Esophagus muscularis mucosa (tissue), 4 donors: ENCODE measurements at regions not wholly inside any gene's neighbourhood (a gene's known extent, or its start where the extent isn't known, plus 50 kb on each side); places are given as distances from the start of the nearest gene placed in this dataset.

Experiments used
- DNase-seq: peaks from one replicate; pipeline ENCODE4 v3.0.0-alpha.2; 2017; ENCODE audit errors: extremely low spot score
- H3K27ac ChIP-seq, 4 donors: fragments of 200-600 bp; sonication (generic); replicated peaks in 1 of 4; 1 replicate in 3 of 4; 2 replicates in 1 of 4; pipeline ENCODE4 v1.5.1; 2016 to 2019; ENCODE audit warnings: mild to moderate bottlenecking in 1 of 4
- H3K27me3 ChIP-seq, 4 donors: fragments of 200-600 bp; sonication (generic); one replicate each; pipeline versions ENCODE4 v1.5.1 to v1.6.0; 2016 to 2019
- H3K36me3 ChIP-seq, 4 donors: fragments of 200-600 bp; sonication (generic); one replicate each; pipeline ENCODE4 v1.5.1; 2016 to 2019
- H3K4me1 ChIP-seq, 4 donors: fragments of 200-600 bp; sonication (generic); one replicate each; pipeline ENCODE4 v1.5.1; 2016 to 2019
- H3K4me3 ChIP-seq, 4 donors: fragments of 200-600 bp; sonication (generic); 1 replicate in 2 of 4; 2 replicates in 2 of 4; pipeline ENCODE4 v1.5.1; 2016 to 2019; ENCODE audit warnings: mild to moderate bottlenecking in 4 of 4, moderate library complexity in 1 of 4
- H3K9me3 ChIP-seq, 4 donors: fragments of 200-600 bp; sonication (generic); 1 replicate in 3 of 4; 2 replicates in 1 of 4; pipeline ENCODE4 v1.5.1; 2016 to 2019
- EP300 ChIP-seq: sonication (generic); formaldehyde crosslinking; IDR thresholded peaks from one replicate; pipeline ENCODE4 v1.6.1; 2017; ENCODE audit warnings: antibody characterized with exemption
- POLR2A ChIP-seq: fragments of 450-650 bp; IDR thresholded peaks from one replicate; pipeline ENCODE4 v1.6.1; 2017; ENCODE audit warnings: antibody characterized with exemption, moderate library complexity, mild to moderate bottlenecking, low read depth
- POLR2AphosphoS5 ChIP-seq, 2 donors: sonication (generic); formaldehyde crosslinking; IDR thresholded peaks; one replicate each; pipeline ENCODE4 v1.6.1; 2017; ENCODE audit warnings: antibody characterized with exemption in 2 of 2
- WGBS: methylation state at CpG from one replicate; pipeline ENCODE4 v1.1.5; 2018; 5-methylcytosine and 5-hydroxymethylcytosine counted together
- intact Hi-C: fragments of 100-400 bp; cut with DNase I; formaldehyde crosslinking; loops from one replicate; pipeline ENCODE4 v1.15.1; 2023
- TF ChIP-seq, protein P1 (sequence below), 3 experiments: fragments of 200-600 bp in 2 of 3; fragments of 450-650 bp in 1 of 3; sonication (generic) in 2 of 3; IDR thresholded peaks; one replicate each; pipeline ENCODE4 v1.5.1; 2017 to 2019; ENCODE audit warnings: antibody characterized with exemption in 3 of 3, mild to moderate bottlenecking in 2 of 3, moderate library complexity in 1 of 3

GRCh38 chr22:49112661-49113626, 714.7 kb downstream of the BRD1 start:
- H3K9me3 ChIP-seq, result no peaks in the 10 kb centered on the region
- WGBS, result 85% methylated on average over 14 of the region's 16 CpGs
- H3K36me3 ChIP-seq, result no peaks in the 10 kb centered on the region
- H3K4me1 ChIP-seq, result no peaks in the 10 kb centered on the region
- DNase-seq, result no peak
- no peak overlapping the region for H3K27ac ChIP-seq
- H3K4me3 ChIP-seq, result no peak overlapping the region
- H3K27me3 ChIP-seq, result peaks cover 0 to 54% (median 0%) of the 10 kb centered on the region in 4 donors
- TF ChIP-seq EP300, result no peak
- TF ChIP-seq POLR2AphosphoS5 (IDR thresholded peaks at IDR 0.05), result no peak
- TF ChIP-seq, protein P1, sequence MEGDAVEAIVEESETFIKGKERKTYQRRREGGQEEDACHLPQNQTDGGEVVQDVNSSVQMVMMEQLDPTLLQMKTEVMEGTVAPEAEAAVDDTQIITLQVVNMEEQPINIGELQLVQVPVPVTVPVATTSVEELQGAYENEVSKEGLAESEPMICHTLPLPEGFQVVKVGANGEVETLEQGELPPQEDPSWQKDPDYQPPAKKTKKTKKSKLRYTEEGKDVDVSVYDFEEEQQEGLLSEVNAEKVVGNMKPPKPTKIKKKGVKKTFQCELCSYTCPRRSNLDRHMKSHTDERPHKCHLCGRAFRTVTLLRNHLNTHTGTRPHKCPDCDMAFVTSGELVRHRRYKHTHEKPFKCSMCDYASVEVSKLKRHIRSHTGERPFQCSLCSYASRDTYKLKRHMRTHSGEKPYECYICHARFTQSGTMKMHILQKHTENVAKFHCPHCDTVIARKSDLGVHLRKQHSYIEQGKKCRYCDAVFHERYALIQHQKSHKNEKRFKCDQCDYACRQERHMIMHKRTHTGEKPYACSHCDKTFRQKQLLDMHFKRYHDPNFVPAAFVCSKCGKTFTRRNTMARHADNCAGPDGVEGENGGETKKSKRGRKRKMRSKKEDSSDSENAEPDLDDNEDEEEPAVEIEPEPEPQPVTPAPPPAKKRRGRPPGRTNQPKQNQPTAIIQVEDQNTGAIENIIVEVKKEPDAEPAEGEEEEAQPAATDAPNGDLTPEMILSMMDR (IDR thresholded peaks at IDR 0.05), result no peak
- TF ChIP-seq POLR2A, result no peak
- intact Hi-C loops, result no loop called here

GRCh38 chr22:49112176-49112575, 715.5 kb downstream of the BRD1 start:
- Histone ChIP-seq H3K27me3 (peaks cover 0 to 62% (median 0%) of the 10 kb centered on the region in 4 donors), H3K4me3 (no peak overlapping the region), H3K9me3 (no peaks in the 10 kb centered on the region), H3K4me1 (no peaks in the 10 kb centered on the region), H3K36me3 (no peaks in the 10 kb centered on the region), H3K27ac (no peak overlapping the region)
- 89% methylated on average over 15 of the region's 15 CpGs for WGBS
- no peak for DNase-seq
- intact Hi-C loops, result no loop called here
- TF ChIP-seq POLR2AphosphoS5 (IDR thresholded peaks at IDR 0.05), result no peak

DNA sequence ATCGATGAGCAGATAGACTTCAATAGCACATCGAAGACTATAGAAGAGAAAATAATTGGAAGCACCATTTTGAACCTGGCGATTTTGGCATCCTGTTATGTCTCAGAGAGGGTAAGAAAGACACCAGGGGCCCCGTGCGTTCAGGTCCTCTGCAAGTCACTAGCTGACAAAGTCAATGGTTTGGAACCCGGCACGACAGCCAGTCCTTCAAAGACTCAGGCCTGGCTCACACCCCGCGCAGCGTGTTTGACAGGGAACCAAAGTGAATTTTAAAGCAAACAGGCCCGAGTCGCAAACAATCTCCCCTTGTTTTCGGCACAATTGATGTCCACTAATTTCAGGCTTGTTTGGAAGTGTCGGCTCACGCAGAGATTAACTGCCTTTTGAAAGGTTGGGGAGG, 716.6 kb downstream of the BRD1 start:
- peaks cover 0 to 69% (median 0%) of the 10 kb centered on the region in 4 donors for H3K27me3 ChIP-seq
- 85% methylated on average over 15 of the region's 15 CpGs for WGBS
- no peaks in the 10 kb centered on the region for H3K36me3 ChIP-seq
- no peak for DNase-seq
- H3K9me3 ChIP-seq, result no peaks in the 10 kb centered on the region
- no peaks in the 10 kb centered on the region for H3K4me1 ChIP-seq
- no peak for TF ChIP-seq POLR2AphosphoS5 (IDR thresholded peaks at IDR 0.05)
- TF ChIP-seq EP300, result no peak
- TF ChIP-seq, protein P1 (IDR thresholded peaks at IDR 0.05), result no peak
- no peak for TF ChIP-seq POLR2A
- H3K4me3 ChIP-seq, result no peak overlapping the region
- intact Hi-C loops, result no loop called here
- no peak overlapping the region for H3K27ac ChIP-seq

DNA sequence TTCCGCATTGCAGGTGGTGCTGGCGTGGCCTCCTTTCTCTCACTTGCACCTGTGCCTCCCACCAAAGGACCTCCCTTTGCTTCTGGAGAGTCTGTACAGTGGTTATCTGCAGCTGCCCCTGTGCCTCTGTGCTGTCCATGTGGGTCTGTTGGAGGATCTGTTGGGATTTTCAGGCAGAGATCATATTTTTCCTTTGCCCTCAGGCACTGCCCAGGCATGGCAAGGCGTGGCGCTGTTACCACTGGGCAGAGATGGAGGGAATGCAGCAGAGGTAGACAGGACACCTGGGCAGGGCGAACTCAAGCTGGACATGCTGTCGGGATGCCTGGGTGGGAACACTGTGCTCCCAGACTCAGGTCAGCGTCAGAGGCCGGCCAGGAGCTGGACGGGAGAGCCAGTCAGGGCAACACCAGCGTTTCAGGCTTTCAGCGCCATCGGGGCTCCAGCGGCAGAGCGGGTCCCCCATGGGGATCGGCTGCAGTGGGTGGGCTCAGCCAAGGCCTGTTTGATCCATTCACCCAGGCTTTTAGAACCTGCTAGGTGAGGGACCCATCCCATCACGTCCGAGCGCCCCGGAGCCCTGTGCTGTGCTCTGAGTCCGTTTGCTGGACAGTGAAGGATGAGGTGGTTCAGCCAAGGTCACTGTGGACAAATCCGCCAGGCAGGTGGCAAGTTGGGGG, 718.9 kb downstream of the BRD1 start:
- Histone ChIP-seq H3K4me3 (no peak overlapping the region), H3K9me3 (no peaks in the 10 kb centered on the region), H3K27ac (no peak overlapping the region), H3K36me3 (no peaks in the 10 kb centered on the region), H3K27me3 (peaks cover 0 to 90% (median 0%) of the 10 kb centered on the region in 4 donors), H3K4me1 (no peaks in the 10 kb centered on the region)
- intact Hi-C loops, result no loop called here
- DNase-seq, result no peak
- WGBS, result 44% methylated on average over 8 of the region's 21 CpGs
- TF ChIP-seq, protein P1 (IDR thresholded peaks at IDR 0.05), result no peak
- TF ChIP-seq POLR2AphosphoS5 (IDR thresholded peaks at IDR 0.05) (no peak), EP300 (no peak), POLR2A (no peak)

- no peaks in the 10 kb centered on the region for H3K36me3 ChIP-seq
- 81% methylated on average over 11 of the region's 16 CpGs for WGBS
- no peaks in the 10 kb centered on the region for H3K9me3 ChIP-seq
- DNase-seq, result no peak
- H3K27ac ChIP-seq, result no peak overlapping the region
- TF ChIP-seq POLR2A (no peak), POLR2AphosphoS5 (IDR thresholded peaks at IDR 0.05) (no peak), EP300 (no peak)
- TF ChIP-seq, protein P1 (IDR thresholded peaks at IDR 0.05), result no peak
- peaks cover 0 to 98% (median 0%) of the 10 kb centered on the region in 4 donors for H3K27me3 ChIP-seq
- intact Hi-C loops, result no loop called here
- H3K4me1 ChIP-seq, result no peaks in the 10 kb centered on the region
- H3K4me3 ChIP-seq, result no peak overlapping the region
Observed at GRCh38 chr22:49107961-49108530, 719.6 kb downstream of the BRD1 start.
